HG02981 (cell line): ENCODE measurements at regions not wholly inside any gene's neighbourhood (a gene's known extent, or its start where the extent isn't known, plus 50 kb on each side); places are given as distances from the start of the nearest gene placed in this dataset.

ENCODE experiments used
- ATAC-seq: cut with Tn5 transposase; IDR thresholded peaks from one replicate; pipeline ENCODE4 v1.9.1; 2021; ENCODE audit warnings: mild to moderate bottlenecking, moderate library complexity; ENCODE audit not compliant: unreplicated experiment

- no peak for ATAC-seq
Measured at GRCh38 chr10:52906046-52906445, 133.5 kb upstream of the MBL2 start.

- ATAC-seq = no peak
Measured at GRCh38 chr10:52903397-52903938, 130.9 kb upstream of the MBL2 start.

GRCh38 chr10:52900593-52900992, 128.0 kb upstream of the MBL2 start:
- ATAC-seq = peak; percentile 72

GRCh38 chr10:52897162-52897561, 124.6 kb upstream of the MBL2 start:
- no peak for ATAC-seq

GRCh38 chr10:52895059-52895458, 122.5 kb upstream of the MBL2 start:
- no peak for ATAC-seq

- no peak for ATAC-seq
Measured at GRCh38 chr10:52890281-52890680, 117.7 kb upstream of the MBL2 start.

GRCh38 chr10:52889611-52890010, 117.0 kb upstream of the MBL2 start:
- no peak for ATAC-seq

GRCh38 chr10:52883996-52884871, 111.7 kb upstream of the MBL2 start:
- peak; percentile 96 for ATAC-seq

GRCh38 chr10:52879091-52879807, 106.7 kb upstream of the MBL2 start:
- no peak for ATAC-seq

- no peak for ATAC-seq
Measured at GRCh38 chr10:52877451-52877850, 104.9 kb upstream of the MBL2 start.

GRCh38 chr10:52875336-52875735, 102.8 kb upstream of the MBL2 start:
- ATAC-seq = no peak

- no peak for ATAC-seq
Measured at GRCh38 chr10:52874581-52874980, 102.0 kb upstream of the MBL2 start.

- ATAC-seq = no peak
Measured at GRCh38 chr10:52871191-52871843, 98.7 kb upstream of the MBL2 start.

GRCh38 chr10:52870562-52870961, 98.0 kb upstream of the MBL2 start:
- ATAC-seq = no peak

- ATAC-seq = no peak
Measured at GRCh38 chr10:52869864-52870263, 97.3 kb upstream of the MBL2 start.

GRCh38 chr10:52865213-52865612, 92.6 kb upstream of the MBL2 start:
- no peak for ATAC-seq

GRCh38 chr10:52864201-52865106, 91.9 kb upstream of the MBL2 start:
- ATAC-seq = no peak

GRCh38 chr10:52858722-52859121, 86.1 kb upstream of the MBL2 start:
- no peak for ATAC-seq

GRCh38 chr10:52855546-52856325, 83.2 kb upstream of the MBL2 start:
- ATAC-seq = no peak

- ATAC-seq = peak; percentile 69
Measured at GRCh38 chr10:52853704-52854103, 81.1 kb upstream of the MBL2 start.
